ENCODE measurements at regions not wholly inside any gene's neighbourhood (a gene's known extent, or its start where the extent isn't known, plus 50 kb on each side); places are given as distances from the start of the nearest gene placed in this dataset.

GRCh38 chr7:54066643-54067042 lies 475.5 kb upstream of the VSTM2A start:
- no peak for FAIRE-seq
- TF ChIP-seq CTCF (IDR thresholded peaks at IDR 0.05; ENCODE audit: insufficient read depth, missing control alignments) = no peak
- DNase-seq (ENCODE audit: insufficient read length, low spot score) = no peak

- no peak for DNase-seq (ENCODE audit: insufficient read length, low spot score)
- FAIRE-seq = no peak
- no peak for TF ChIP-seq CTCF (IDR thresholded peaks at IDR 0.05; ENCODE audit: insufficient read depth, missing control alignments)
These were observed 472.3 kb upstream of the VSTM2A start for GRCh38 chr7:54069843-54070242.

DNA sequence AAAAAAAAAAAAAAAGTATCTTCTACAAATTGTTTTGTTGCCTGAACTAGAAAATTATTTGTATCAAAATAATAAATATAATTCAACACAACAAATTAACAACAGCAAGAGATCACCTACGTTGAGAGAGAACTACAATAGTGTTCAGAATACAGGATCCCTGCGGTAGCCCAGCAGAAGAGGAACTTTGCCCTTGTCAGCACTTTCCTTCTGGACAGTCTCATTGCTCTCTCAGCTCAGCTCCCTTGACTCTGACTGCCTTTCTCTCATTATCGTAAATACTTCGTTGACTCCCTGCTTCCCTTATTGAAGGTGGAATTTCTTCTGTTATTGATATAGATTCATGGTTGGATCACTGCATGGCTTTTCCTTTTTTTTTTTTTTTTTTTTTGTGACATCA lies 469.5 kb upstream of the VSTM2A start:
- DNase-seq (ENCODE audit: insufficient read length, low spot score) (no peak), FAIRE-seq (no peak)
- TF ChIP-seq CTCF (IDR thresholded peaks at IDR 0.05; ENCODE audit: insufficient read depth, missing control alignments) = no peak

GRCh38 chr7:54076616-54077015 lies 465.6 kb upstream of the VSTM2A start:
- peak; percentile 73 for FAIRE-seq
- DNase-seq (ENCODE audit: insufficient read length, low spot score) = no peak

DNA sequence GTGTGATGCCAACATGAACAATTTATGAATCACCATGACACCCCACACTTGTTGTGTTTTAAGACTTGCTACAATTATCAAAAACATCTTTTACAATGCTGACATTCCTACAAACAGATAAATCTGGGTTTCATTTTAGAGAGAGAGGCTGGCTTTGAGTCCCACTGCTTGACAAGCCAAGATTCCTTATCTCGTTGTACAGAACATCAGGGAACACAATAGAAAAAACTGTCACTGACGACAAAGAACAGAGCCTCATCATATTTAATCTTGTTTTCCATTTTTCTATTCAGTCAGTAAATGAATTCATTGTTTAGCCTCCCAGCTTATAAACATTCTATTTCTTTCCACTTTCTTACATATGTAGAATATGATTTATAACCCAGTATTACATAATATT lies 461.6 kb upstream of the VSTM2A start:
- DNase-seq (ENCODE audit: insufficient read length, low spot score) = no peak
- TF ChIP-seq CTCF (IDR thresholded peaks at IDR 0.05; ENCODE audit: insufficient read depth, missing control alignments) = no peak
- no peak for FAIRE-seq

More at GRCh38 chr7:54076616-54077015, 465.6 kb upstream of the VSTM2A start:
- no peak for TF ChIP-seq CTCF (IDR thresholded peaks at IDR 0.05; ENCODE audit: insufficient read depth, missing control alignments)

GRCh38 chr7:54080971-54081370 lies 461.2 kb upstream of the VSTM2A start:
- no peak for FAIRE-seq
- DNase-seq (ENCODE audit: insufficient read length, low spot score) = no peak
- TF ChIP-seq CTCF (IDR thresholded peaks at IDR 0.05; ENCODE audit: insufficient read depth, missing control alignments) = no peak

- TF ChIP-seq CTCF (IDR thresholded peaks at IDR 0.05; ENCODE audit: insufficient read depth, missing control alignments) = no peak
- DNase-seq (ENCODE audit: insufficient read length, low spot score) (no peak), FAIRE-seq (no peak)
These were observed 457.8 kb upstream of the VSTM2A start for GRCh38 chr7:54084340-54084739.
